Pancreas (tissue), 10 donors: ENCODE measurements at regions not wholly inside any gene's neighbourhood (a gene's known extent, or its start where the extent isn't known, plus 50 kb on each side); places are given as distances from the start of the nearest gene placed in this dataset.

Source experiments
- ATAC-seq, 4 donors: fragments of 200-7000 bp; cut with Tn5 transposase; one replicate each; pipeline versions ENCODE4 v1.8.0 to v1.9.1; 2020; ENCODE audit warnings: mild to moderate bottlenecking in 4 of 4, moderate library complexity in 4 of 4
- DNase-seq, 6 donors: peaks; one replicate each; pipeline ENCODE4 v3.0.0-alpha.2; 2020
- FAIRE-seq: peaks from 2 replicates; lab custom pipeline; 2012; peaks lifted over from hg19 to GRCh38; lab: Jason Lieb, UNC
- H3K27ac ChIP-seq, 4 donors: fragments of 200-600 bp; sonication (generic); 1 replicate in 3 of 4; 2 replicates in 1 of 4; pipeline versions ENCODE4 v1.5.0 to v1.8.0; 2020
- H3K27me3 ChIP-seq, 4 donors: fragments of 200-600 bp; one replicate each; pipeline ENCODE4 v1.8.0; 2021
- H3K36me3 ChIP-seq, 3 donors: fragments of 200-600 bp; sonication (generic) in 1 of 3; one replicate each; pipeline versions ENCODE4 v1.5.0 to v1.8.0; 2020 to 2021
- H3K4me1 ChIP-seq, 3 donors: fragments of 200-600 bp; one replicate each; pipeline ENCODE4 v1.8.0; 2021
- H3K4me3 ChIP-seq, 4 donors: fragments of 200-600 bp; sonication (generic) in 2 of 4; one replicate each; pipeline versions ENCODE4 v1.5.0 to v1.8.0; 2020 to 2021
- H3K9me3 ChIP-seq, 4 donors: fragments of 200-600 bp; one replicate each; pipeline ENCODE4 v1.8.0; 2021
- CTCF ChIP-seq, 4 donors: fragments of 200-600 bp; sonication (generic) in 3 of 4; IDR thresholded peaks; one replicate each; pipeline versions ENCODE4 v1.5.0 to v1.8.0; 2021; ENCODE audit warnings: antibody characterized with exemption in 4 of 4
- WGBS, 2 donors: extraction: QIAGEN DNeasy Blood & Tissue Kit; methylation state at CpG; one replicate each; pipeline ENCODE4 v1.1.7; 2013; 5-methylcytosine and 5-hydroxymethylcytosine counted together
- intact Hi-C, 3 donors: fragments of 100-400 bp; cut with DNase I; formaldehyde crosslinking; loops; one replicate each; pipeline versions ENCODE4 v1.11.1 to v1.14.2; 2022
- donor health status: healthy with polysubstance abuse.
- donor health status: DM: no; HTN: no; CAD: no; lungs with moderate emphysema.
- donor health status: DM: no; HTN: no; CAD: no.
- donor health status: control.
- donor health status: control.
- donor health status: Bipolar disorder and iron deficiency.
- donor health status: DM: yes; HTN: yes; CAD: no.
- donor health status: DM: no; HTN: no; CAD: no.
- donor health status: DM: no; HTN: no; CAD: no.
- donor health status: DM: yes; HTN: yes; CAD: no.

- H3K4me3 ChIP-seq = no peak overlapping the region
- 25 to 33% methylated on average over 4 of the region's 4 CpGs for WGBS, 2 donors
- H3K27me3 ChIP-seq = no peaks in the 10 kb centered on the region
- no peak overlapping the region for H3K27ac ChIP-seq
- DNase-seq = no peak
- intact Hi-C loops = no loop called here
- H3K36me3 ChIP-seq = no peaks in the 10 kb centered on the region
- FAIRE-seq = no peak
- no peak for TF ChIP-seq CTCF (IDR thresholded peaks at IDR 0.05)
- ATAC-seq = no peak
- no peaks in the 10 kb centered on the region for H3K9me3 ChIP-seq
- no peaks in the 10 kb centered on the region for H3K4me1 ChIP-seq
Observed at GRCh38 chr7:98686466-98687080, 69.5 kb downstream of the NPTX2 start.

GRCh38 chr7:98687111-98687751 lies 70.1 kb downstream of the NPTX2 start:
- no peak for TF ChIP-seq CTCF (IDR thresholded peaks at IDR 0.05)
- ATAC-seq (peak in 1 of 4 donors; percentile 25), DNase-seq (no peak), FAIRE-seq (no peak)
- H3K9me3 ChIP-seq = no peaks in the 10 kb centered on the region
- no peaks in the 10 kb centered on the region for H3K27me3 ChIP-seq
- intact Hi-C loops = no loop called here
- H3K4me3 ChIP-seq = no peak overlapping the region
- H3K4me1 ChIP-seq = no peaks in the 10 kb centered on the region
- H3K27ac ChIP-seq = no peak overlapping the region
- WGBS, 2 donors = 58 to 60% methylated on average over 12 of the region's 12 CpGs
- H3K36me3 ChIP-seq = no peaks in the 10 kb centered on the region

GRCh38 chr7:98691619-98692018 lies 74.5 kb downstream of the NPTX2 start:
- H3K4me1 ChIP-seq = no peaks in the 10 kb centered on the region
- no peak for ATAC-seq

GRCh38 chr7:98697083-98697482 lies 80.0 kb downstream of the NPTX2 start:
- intact Hi-C loops = no loop called here
- DNase-seq (no peak), FAIRE-seq (no peak), ATAC-seq (peak in 3 of 4 donors; percentile 7 to 44 (median 9))
- H3K9me3 ChIP-seq = no peaks in the 10 kb centered on the region
- H3K36me3 ChIP-seq = no peaks in the 10 kb centered on the region
- H3K4me1 ChIP-seq = peaks cover 0 to 2% (median 0%) of the 10 kb centered on the region in 3 donors
- H3K4me3 ChIP-seq = no peak overlapping the region
- WGBS, 2 donors = 60% methylated on average over 3 of the region's 3 CpGs
- TF ChIP-seq CTCF (IDR thresholded peaks at IDR 0.05) = no peak
- no peaks in the 10 kb centered on the region for H3K27me3 ChIP-seq
- H3K27ac ChIP-seq = peak overlapping the region in 2 of 4 donors; percentile 58 to 66

More at GRCh38 chr7:98691619-98692018, 74.5 kb downstream of the NPTX2 start:
- intact Hi-C loops = no loop called here
- TF ChIP-seq CTCF (IDR thresholded peaks at IDR 0.05) = no peak
- 87 to 92% methylated on average over 4 of the region's 4 CpGs for WGBS, 2 donors
- no peaks in the 10 kb centered on the region for H3K36me3 ChIP-seq
- FAIRE-seq (no peak), DNase-seq (no peak)
- H3K9me3 ChIP-seq = no peaks in the 10 kb centered on the region
- no peak overlapping the region for H3K4me3 ChIP-seq
- H3K27me3 ChIP-seq = no peaks in the 10 kb centered on the region
- H3K27ac ChIP-seq = no peak overlapping the region
